ENCODE measurements at regions not wholly inside any gene's neighbourhood (a gene's known extent, or its start where the extent isn't known, plus 50 kb on each side); places are given as distances from the start of the nearest gene placed in this dataset.
"Not testable (repeated sequence)": the region's sequence is repeated elsewhere in the genome, so short reads cannot be mapped to it uniquely, and the experiment has no call there.

- DNase-seq (ENCODE audit: low read depth) = no peak
- Histone ChIP-seq H3K27me3 (ENCODE audit: control insufficient read depth, insufficient read depth, low read length) (no peaks in the 10 kb centered on the region), H3K36me3 (ENCODE audit: control insufficient read depth, insufficient read depth, low read length) (no peaks in the 10 kb centered on the region), H3K4me3 (ENCODE audit: low read depth, low read length) (no peak overlapping the region)
- TF ChIP-seq CTCF (IDR thresholded peaks at IDR 0.05; ENCODE audit: insufficient read depth, low read length, poor library complexity, severe bottlenecking) = no peak
Measured at GRCh38 chr2:62654876-62655359, 50.6 kb upstream of the EHBP1 start.

- Histone ChIP-seq H3K27me3 (ENCODE audit: control insufficient read depth, insufficient read depth, low read length) (no peaks in the 10 kb centered on the region), H3K36me3 (ENCODE audit: control insufficient read depth, insufficient read depth, low read length) (no peaks in the 10 kb centered on the region), H3K4me3 (ENCODE audit: low read depth, low read length) (no peak overlapping the region)
- DNase-seq (ENCODE audit: low read depth) = peak; percentile 78
- no peak for TF ChIP-seq CTCF (IDR thresholded peaks at IDR 0.05; ENCODE audit: insufficient read depth, low read length, poor library complexity, severe bottlenecking)
Measured at GRCh38 chr2:62654423-62654791, 51.1 kb upstream of the EHBP1 start.

- H3K4me3 ChIP-seq (ENCODE audit: low read depth, low read length) = no peak overlapping the region
- peak; percentile 10 for DNase-seq (ENCODE audit: low read depth)
- no peak for TF ChIP-seq CTCF (IDR thresholded peaks at IDR 0.05; ENCODE audit: insufficient read depth, low read length, poor library complexity, severe bottlenecking)
- H3K27me3 ChIP-seq (ENCODE audit: control insufficient read depth, insufficient read depth, low read length) = no peaks in the 10 kb centered on the region
- no peaks in the 10 kb centered on the region for H3K36me3 ChIP-seq (ENCODE audit: control insufficient read depth, insufficient read depth, low read length)
Measured at GRCh38 chr2:62653582-62654422, 51.7 kb upstream of the EHBP1 start.

- H3K4me3 ChIP-seq (ENCODE audit: low read depth, low read length); H3K27me3 ChIP-seq (ENCODE audit: control insufficient read depth, insufficient read depth, low read length); H3K36me3 ChIP-seq (ENCODE audit: control insufficient read depth, insufficient read depth, low read length); DNase-seq (ENCODE audit: low read depth): not testable (repeated sequence)
Measured at GRCh38 chr2:62649087-62649486, 56.4 kb upstream of the EHBP1 start.

- H3K36me3 ChIP-seq (ENCODE audit: control insufficient read depth, insufficient read depth, low read length) = no peaks in the 10 kb centered on the region
- no peak overlapping the region for H3K4me3 ChIP-seq (ENCODE audit: low read depth, low read length)
- no peak for DNase-seq (ENCODE audit: low read depth)
- H3K27me3 ChIP-seq (ENCODE audit: control insufficient read depth, insufficient read depth, low read length) = no peaks in the 10 kb centered on the region
- no peak for TF ChIP-seq CTCF (IDR thresholded peaks at IDR 0.05; ENCODE audit: insufficient read depth, low read length, poor library complexity, severe bottlenecking)
Measured at GRCh38 chr2:62643100-62643471, 62.4 kb upstream of the EHBP1 start.

GRCh38 chr2:62642429-62643099 lies 62.9 kb upstream of the EHBP1 start:
- H3K4me3 ChIP-seq (ENCODE audit: low read depth, low read length) = no peak overlapping the region
- TF ChIP-seq CTCF (IDR thresholded peaks at IDR 0.05; ENCODE audit: insufficient read depth, low read length, poor library complexity, severe bottlenecking) = no peak
- DNase-seq (ENCODE audit: low read depth) = no peak
- H3K27me3 ChIP-seq (ENCODE audit: control insufficient read depth, insufficient read depth, low read length) = no peaks in the 10 kb centered on the region
- H3K36me3 ChIP-seq (ENCODE audit: control insufficient read depth, insufficient read depth, low read length) = no peaks in the 10 kb centered on the region

Data from kidney epithelial cell (primary cell).